ENCODE measurements at regions not wholly inside any gene's neighbourhood (a gene's known extent, or its start where the extent isn't known, plus 50 kb on each side); places are given as distances from the start of the nearest gene placed in this dataset.
"Not testable (repeated sequence)": the region's sequence is repeated elsewhere in the genome, so short reads cannot be mapped to it uniquely, and the experiment has no call there.

- H3K27ac ChIP-seq (ENCODE audit: insufficient read depth, low read depth, low read length, poor library complexity, severe bottlenecking): no peak overlapping the region
- WGBS, 2 experiments: 72 to 91% methylated on average over 2 of the region's 3 CpGs
- H3K36me3 ChIP-seq (ENCODE audit: control insufficient read depth, insufficient read depth, low read length): no peaks in the 10 kb centered on the region
- H3K4me3 ChIP-seq (ENCODE audit: insufficient read depth, low read depth, low read length): no peak overlapping the region
- H3K9me3 ChIP-seq (ENCODE audit: control insufficient read depth, low read length): no peaks in the 10 kb centered on the region
- H3K4me1 ChIP-seq (ENCODE audit: control insufficient read depth, insufficient read depth, low read length): peaks cover 3% of the 10 kb centered on the region
- H3K27me3 ChIP-seq (ENCODE audit: control insufficient read depth, insufficient read depth, low read length, poor library complexity, severe bottlenecking): no peaks in the 10 kb centered on the region
These were observed 107.5 kb downstream of the SPP2 start for GRCh38 chr2:234157817-234158588.

- H3K9me3 ChIP-seq (ENCODE audit: control insufficient read depth, low read length): no peaks in the 10 kb centered on the region
- H3K4me3 ChIP-seq (ENCODE audit: insufficient read depth, low read depth, low read length): no peak overlapping the region
- no peak overlapping the region for H3K27ac ChIP-seq (ENCODE audit: insufficient read depth, low read depth, low read length, poor library complexity, severe bottlenecking)
- H3K27me3 ChIP-seq (ENCODE audit: control insufficient read depth, insufficient read depth, low read length, poor library complexity, severe bottlenecking): no peaks in the 10 kb centered on the region
- 66 to 75% methylated on average over 3 of the region's 3 CpGs for WGBS, 2 experiments
- H3K36me3 ChIP-seq (ENCODE audit: control insufficient read depth, insufficient read depth, low read length): no peaks in the 10 kb centered on the region
- peaks cover 3% of the 10 kb centered on the region for H3K4me1 ChIP-seq (ENCODE audit: control insufficient read depth, insufficient read depth, low read length)
These were observed 105.8 kb downstream of the SPP2 start for GRCh38 chr2:234156326-234156725.

- not testable (repeated sequence) for H3K4me3 ChIP-seq (ENCODE audit: insufficient read depth, low read depth, low read length); H3K9me3 ChIP-seq (ENCODE audit: control insufficient read depth, low read length); H3K27ac ChIP-seq (ENCODE audit: insufficient read depth, low read depth, low read length, poor library complexity, severe bottlenecking); H3K36me3 ChIP-seq (ENCODE audit: control insufficient read depth, insufficient read depth, low read length); H3K4me1 ChIP-seq (ENCODE audit: control insufficient read depth, insufficient read depth, low read length); H3K27me3 ChIP-seq (ENCODE audit: control insufficient read depth, insufficient read depth, low read length, poor library complexity, severe bottlenecking)
- WGBS, 2 experiments: 90 to 98% methylated on average over 2 of the region's 2 CpGs
These were observed 102.3 kb downstream of the SPP2 start for GRCh38 chr2:234152835-234153234.

- 95 to 97% methylated on average over 3 of the region's 3 CpGs for WGBS, 2 experiments
- Histone ChIP-seq H3K27ac (ENCODE audit: insufficient read depth, low read depth, low read length, poor library complexity, severe bottlenecking) (no peak overlapping the region), H3K36me3 (ENCODE audit: control insufficient read depth, insufficient read depth, low read length) (no peaks in the 10 kb centered on the region), H3K4me3 (ENCODE audit: insufficient read depth, low read depth, low read length) (no peak overlapping the region), H3K4me1 (ENCODE audit: control insufficient read depth, insufficient read depth, low read length) (no peaks in the 10 kb centered on the region), H3K27me3 (ENCODE audit: control insufficient read depth, insufficient read depth, low read length, poor library complexity, severe bottlenecking) (no peaks in the 10 kb centered on the region), H3K9me3 (ENCODE audit: control insufficient read depth, low read length) (no peaks in the 10 kb centered on the region)
These were observed 96.9 kb downstream of the SPP2 start for GRCh38 chr2:234147335-234147861.

DNA sequence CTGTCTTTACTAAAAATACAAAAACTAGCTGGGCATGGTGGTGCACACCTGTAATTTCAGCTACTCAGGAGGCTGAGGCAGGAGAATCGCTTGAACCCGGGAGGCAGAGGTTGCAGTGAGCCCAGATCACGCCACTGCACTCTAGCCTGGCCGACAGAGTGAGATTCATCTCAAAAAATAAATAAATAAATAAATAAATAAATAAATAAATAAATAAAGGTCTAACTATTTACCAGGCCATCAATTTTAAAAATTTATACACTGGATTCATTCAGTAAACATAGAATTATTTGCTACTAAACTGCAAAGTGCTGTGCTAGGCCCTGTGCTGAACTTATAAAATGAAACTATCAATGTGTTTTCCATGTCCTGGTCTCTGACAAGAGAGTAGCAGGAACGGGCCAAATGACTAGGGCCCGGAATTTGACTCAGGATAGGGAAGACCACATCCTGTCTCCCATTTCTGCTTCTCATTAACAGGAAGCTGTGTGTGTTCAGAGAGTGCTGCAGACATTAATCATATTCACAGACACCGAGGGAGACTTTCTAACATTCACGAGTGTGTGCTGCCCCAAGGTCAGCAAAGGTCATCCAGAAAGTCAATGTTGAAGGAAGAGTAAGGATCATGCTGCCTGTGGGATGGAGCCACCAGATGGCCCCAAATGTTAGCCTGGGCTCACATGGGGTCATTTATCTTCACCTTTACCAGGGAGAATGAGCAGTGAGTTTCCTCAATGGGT, 95.8 kb downstream of the SPP2 start:
- WGBS, 2 experiments: 95 to 96% methylated on average over 7 of the region's 8 CpGs
- no peaks in the 10 kb centered on the region for H3K9me3 ChIP-seq (ENCODE audit: control insufficient read depth, low read length)
- no peak overlapping the region for H3K27ac ChIP-seq (ENCODE audit: insufficient read depth, low read depth, low read length, poor library complexity, severe bottlenecking)
- H3K4me3 ChIP-seq (ENCODE audit: insufficient read depth, low read depth, low read length): no peak overlapping the region
- no peaks in the 10 kb centered on the region for H3K36me3 ChIP-seq (ENCODE audit: control insufficient read depth, insufficient read depth, low read length)
- no peaks in the 10 kb centered on the region for H3K27me3 ChIP-seq (ENCODE audit: control insufficient read depth, insufficient read depth, low read length, poor library complexity, severe bottlenecking)
- no peaks in the 10 kb centered on the region for H3K4me1 ChIP-seq (ENCODE audit: control insufficient read depth, insufficient read depth, low read length)

DNA sequence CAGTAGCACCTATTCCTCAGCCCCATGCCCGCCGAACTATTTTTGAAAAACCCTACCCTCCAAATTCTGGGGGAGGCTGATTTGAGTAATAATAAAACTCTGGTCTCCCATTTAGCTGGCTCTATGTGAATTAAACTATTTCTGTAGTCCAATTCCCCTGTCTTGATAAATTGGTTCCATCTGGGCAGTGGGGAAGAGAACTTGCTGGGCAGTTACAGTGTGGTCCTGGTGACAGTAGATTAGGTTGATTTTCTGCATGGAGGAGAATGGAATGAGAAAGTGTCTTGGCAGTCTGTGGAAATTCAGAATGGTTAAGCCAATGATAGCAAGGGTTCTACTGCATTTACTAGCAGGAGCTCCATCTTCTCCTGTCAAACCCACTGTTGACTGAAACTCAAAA, 95.0 kb downstream of the SPP2 start:
- H3K4me3 ChIP-seq (ENCODE audit: insufficient read depth, low read depth, low read length): no peak overlapping the region
- H3K27ac ChIP-seq (ENCODE audit: insufficient read depth, low read depth, low read length, poor library complexity, severe bottlenecking): no peak overlapping the region
- H3K4me1 ChIP-seq (ENCODE audit: control insufficient read depth, insufficient read depth, low read length): no peaks in the 10 kb centered on the region
- H3K36me3 ChIP-seq (ENCODE audit: control insufficient read depth, insufficient read depth, low read length): no peaks in the 10 kb centered on the region
- WGBS, 2 experiments: 79% methylated on average over 2 of the region's 2 CpGs; no CpG with 5 or more reads in 1 of the 2 experiments
- H3K9me3 ChIP-seq (ENCODE audit: control insufficient read depth, low read length): no peaks in the 10 kb centered on the region
- no peaks in the 10 kb centered on the region for H3K27me3 ChIP-seq (ENCODE audit: control insufficient read depth, insufficient read depth, low read length, poor library complexity, severe bottlenecking)

DNA sequence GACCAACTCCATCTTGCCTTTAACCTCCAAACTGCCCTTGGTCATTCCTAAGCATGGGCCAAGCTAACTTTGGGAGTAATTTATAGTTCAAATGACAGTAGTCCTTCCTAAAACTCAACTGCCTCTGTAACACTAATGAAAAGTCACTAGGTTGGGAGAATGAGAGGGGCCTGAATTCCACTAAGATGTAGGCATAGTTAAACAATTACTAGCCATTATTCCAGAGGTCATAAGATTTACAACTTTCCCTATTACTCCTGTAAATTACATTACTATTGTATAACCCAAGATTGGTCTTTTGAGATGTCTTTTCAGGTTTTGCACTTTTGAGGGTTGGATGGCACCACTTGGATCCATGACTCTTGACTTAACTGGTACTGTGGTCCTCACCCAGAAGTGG, 94.6 kb downstream of the SPP2 start:
- Histone ChIP-seq H3K36me3 (ENCODE audit: control insufficient read depth, insufficient read depth, low read length) (no peaks in the 10 kb centered on the region), H3K27me3 (ENCODE audit: control insufficient read depth, insufficient read depth, low read length, poor library complexity, severe bottlenecking) (no peaks in the 10 kb centered on the region), H3K9me3 (ENCODE audit: control insufficient read depth, low read length) (no peaks in the 10 kb centered on the region), H3K4me1 (ENCODE audit: control insufficient read depth, insufficient read depth, low read length) (no peaks in the 10 kb centered on the region), H3K4me3 (ENCODE audit: insufficient read depth, low read depth, low read length) (no peak overlapping the region), H3K27ac (ENCODE audit: insufficient read depth, low read depth, low read length, poor library complexity, severe bottlenecking) (no peak overlapping the region)

GRCh38 chr2:234143896-234144295, 93.4 kb downstream of the SPP2 start:
- Histone ChIP-seq H3K4me3 (ENCODE audit: insufficient read depth, low read depth, low read length) (no peak overlapping the region), H3K9me3 (ENCODE audit: control insufficient read depth, low read length) (no peaks in the 10 kb centered on the region), H3K27ac (ENCODE audit: insufficient read depth, low read depth, low read length, poor library complexity, severe bottlenecking) (no peak overlapping the region), H3K36me3 (ENCODE audit: control insufficient read depth, insufficient read depth, low read length) (no peaks in the 10 kb centered on the region), H3K27me3 (ENCODE audit: control insufficient read depth, insufficient read depth, low read length, poor library complexity, severe bottlenecking) (no peaks in the 10 kb centered on the region), H3K4me1 (ENCODE audit: control insufficient read depth, insufficient read depth, low read length) (no peaks in the 10 kb centered on the region)
- WGBS, 2 experiments: 85 to 86% methylated on average over 3 of the region's 3 CpGs

DNA sequence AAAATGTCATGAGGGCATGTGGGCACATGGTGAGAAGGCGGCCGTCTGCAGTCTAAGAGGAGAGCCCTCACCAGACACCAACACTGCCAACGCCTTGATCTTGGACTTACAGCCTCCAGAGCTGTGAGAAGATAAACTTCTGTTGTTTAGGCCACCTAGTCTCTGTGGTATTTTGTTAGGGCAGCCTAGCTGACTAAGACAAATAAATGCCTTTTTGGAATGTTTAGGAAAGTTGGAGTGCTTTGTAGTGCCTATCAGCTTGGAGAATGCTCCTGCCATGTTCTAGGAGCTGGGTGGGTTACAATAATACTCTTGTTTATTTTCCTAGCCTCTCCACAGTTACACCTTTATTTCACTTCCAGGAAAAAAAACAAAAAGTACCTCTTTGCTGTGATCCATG, 92.0 kb downstream of the SPP2 start:
- 90 to 97% methylated on average over 3 of the region's 3 CpGs for WGBS, 2 experiments
- no peaks in the 10 kb centered on the region for H3K4me1 ChIP-seq (ENCODE audit: control insufficient read depth, insufficient read depth, low read length)
- no peaks in the 10 kb centered on the region for H3K36me3 ChIP-seq (ENCODE audit: control insufficient read depth, insufficient read depth, low read length)
- no peaks in the 10 kb centered on the region for H3K27me3 ChIP-seq (ENCODE audit: control insufficient read depth, insufficient read depth, low read length, poor library complexity, severe bottlenecking)
- H3K27ac ChIP-seq (ENCODE audit: insufficient read depth, low read depth, low read length, poor library complexity, severe bottlenecking): no peak overlapping the region
- no peak overlapping the region for H3K4me3 ChIP-seq (ENCODE audit: insufficient read depth, low read depth, low read length)
- H3K9me3 ChIP-seq (ENCODE audit: control insufficient read depth, low read length): no peaks in the 10 kb centered on the region

GRCh38 chr2:234139755-234140154, 89.3 kb downstream of the SPP2 start:
- no peaks in the 10 kb centered on the region for H3K9me3 ChIP-seq (ENCODE audit: control insufficient read depth, low read length)
- no peaks in the 10 kb centered on the region for H3K27me3 ChIP-seq (ENCODE audit: control insufficient read depth, insufficient read depth, low read length, poor library complexity, severe bottlenecking)
- H3K4me1 ChIP-seq (ENCODE audit: control insufficient read depth, insufficient read depth, low read length): peaks cover 5% of the 10 kb centered on the region
- WGBS, 2 experiments: 96% methylated on average over 5 of the region's 5 CpGs
- H3K4me3 ChIP-seq (ENCODE audit: insufficient read depth, low read depth, low read length): no peak overlapping the region
- no peak overlapping the region for H3K27ac ChIP-seq (ENCODE audit: insufficient read depth, low read depth, low read length, poor library complexity, severe bottlenecking)
- no peaks in the 10 kb centered on the region for H3K36me3 ChIP-seq (ENCODE audit: control insufficient read depth, insufficient read depth, low read length)
